ENCODE measurements at regions not wholly inside any gene's neighbourhood (a gene's known extent, or its start where the extent isn't known, plus 50 kb on each side); places are given as distances from the start of the nearest gene placed in this dataset.
A peak's percentile ranks its signal among the peaks of the same experiment; 100 is the strongest.

- TF ChIP-seq CTCF (IDR thresholded peaks at IDR 0.05; ENCODE audit: borderline replicate concordance, control extremely low read depth, extremely low read depth, insufficient read depth, missing control alignments) = no peak
- no peak for DNase-seq (ENCODE audit: low spot score)
- in situ Hi-C loops (cut with MboI; ENCODE audit: low sequenced_read_pairs, unreplicated experiment) = no loop called here
These were observed 440.7 kb upstream of the CELF2 start for GRCh38 chr10:10576937-10577336.

GRCh38 chr10:10579709-10580108 lies 438.0 kb upstream of the CELF2 start:
- DNase-seq (ENCODE audit: low spot score) = no peak
- TF ChIP-seq CTCF (IDR thresholded peaks at IDR 0.05; ENCODE audit: borderline replicate concordance, control extremely low read depth, extremely low read depth, insufficient read depth, missing control alignments) = no peak
- in situ Hi-C loops (cut with MboI; ENCODE audit: low sequenced_read_pairs, unreplicated experiment) = no loop called here

GRCh38 chr10:10584161-10584560 lies 433.5 kb upstream of the CELF2 start:
- no peak for DNase-seq (ENCODE audit: low spot score)
- TF ChIP-seq CTCF (IDR thresholded peaks at IDR 0.05; ENCODE audit: borderline replicate concordance, control extremely low read depth, extremely low read depth, insufficient read depth, missing control alignments) = no peak
- in situ Hi-C loops (cut with MboI; ENCODE audit: low sequenced_read_pairs, unreplicated experiment) = no loop called here

GRCh38 chr10:10587744-10588393 lies 429.8 kb upstream of the CELF2 start:
- in situ Hi-C loops (cut with MboI; ENCODE audit: low sequenced_read_pairs, unreplicated experiment) = no loop called here
- TF ChIP-seq CTCF (IDR thresholded peaks at IDR 0.05; ENCODE audit: borderline replicate concordance, control extremely low read depth, extremely low read depth, insufficient read depth, missing control alignments) = no peak
- no peak for DNase-seq (ENCODE audit: low spot score)

GRCh38 chr10:10589540-10590303 lies 427.9 kb upstream of the CELF2 start:
- in situ Hi-C loops (cut with MboI; ENCODE audit: low sequenced_read_pairs, unreplicated experiment) = no loop called here
- DNase-seq (ENCODE audit: low spot score) = peak; percentile 18
- TF ChIP-seq CTCF (IDR thresholded peaks at IDR 0.05; ENCODE audit: borderline replicate concordance, control extremely low read depth, extremely low read depth, insufficient read depth, missing control alignments) = no peak

- no peak for TF ChIP-seq CTCF (IDR thresholded peaks at IDR 0.05; ENCODE audit: borderline replicate concordance, control extremely low read depth, extremely low read depth, insufficient read depth, missing control alignments)
These were observed 425.8 kb upstream of the CELF2 start for GRCh38 chr10:10591715-10592341.

More at GRCh38 chr10:10591715-10592341, 425.8 kb upstream of the CELF2 start:
- in situ Hi-C loops (cut with MboI; ENCODE audit: low sequenced_read_pairs, unreplicated experiment) = no loop called here
- no peak for DNase-seq (ENCODE audit: low spot score)
